SK-MEL-5 (cell line): ENCODE measurements at regions not wholly inside any gene's neighbourhood (a gene's known extent, or its start where the extent isn't known, plus 50 kb on each side); places are given as distances from the start of the nearest gene placed in this dataset.

ENCODE experiments used
- DNase-seq: peaks from one replicate; pipeline ENCODE4 v3.0.0-alpha.2; 2016; ENCODE audit warnings: low read depth, low spot score
- in situ Hi-C: cut with HindIII; loops from 2 replicates; pipeline ENCODE4 v1.10.0; 2016; ENCODE audit warnings: low sequenced_read_pairs, high pct_unique_total_duplicates, low pct_unique_long_range_greater_than_20kb

GRCh38 chr4:62133101-62133897 lies 933.2 kb downstream of the ADGRL3 start:
- in situ Hi-C loops: no loop called here
- no peak for DNase-seq

GRCh38 chr4:62131049-62131448 lies 930.9 kb downstream of the ADGRL3 start:
- in situ Hi-C loops: no loop called here
- DNase-seq: no peak

- no peak for DNase-seq
- in situ Hi-C loops: no loop called here
Measured at GRCh38 chr4:62130637-62131036, 930.5 kb downstream of the ADGRL3 start.

GRCh38 chr4:62130230-62130629 lies 930.1 kb downstream of the ADGRL3 start:
- in situ Hi-C loops: no loop called here
- DNase-seq: no peak
